ENCODE measurements at regions not wholly inside any gene's neighbourhood (a gene's known extent, or its start where the extent isn't known, plus 50 kb on each side); places are given as distances from the start of the nearest gene placed in this dataset.

GRCh38 chr5:97854871-97855762 lies 672.1 kb upstream of the RIOK2 start:
- DNase-seq: peak; percentile 68

GRCh38 chr5:97874491-97874890 lies 691.4 kb upstream of the RIOK2 start:
- no peak for DNase-seq

GRCh38 chr5:97876272-97876671 lies 693.2 kb upstream of the RIOK2 start:
- DNase-seq: no peak

GRCh38 chr5:97877588-97877987 lies 694.5 kb upstream of the RIOK2 start:
- DNase-seq: no peak

DNA sequence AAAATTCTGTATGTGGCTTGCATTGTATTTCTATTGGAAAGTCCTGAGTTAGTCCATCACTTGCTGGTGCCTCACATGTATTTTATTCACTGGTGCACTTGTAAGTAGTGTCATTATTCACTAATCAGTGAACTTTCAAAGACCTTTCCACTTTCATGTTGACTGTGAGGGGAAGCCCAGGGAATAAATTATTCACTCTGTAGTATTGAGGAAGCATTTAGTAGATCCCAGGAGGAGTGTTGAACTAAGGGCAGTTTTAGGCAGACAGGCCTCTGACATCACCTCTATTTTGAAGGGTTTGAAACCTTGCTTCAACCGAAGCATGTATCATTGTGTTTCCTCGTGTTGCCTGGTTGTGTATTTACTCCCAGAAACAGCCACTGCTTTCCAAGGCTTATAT lies 705.4 kb upstream of the RIOK2 start:
- no peak for DNase-seq

GRCh38 chr5:97891971-97892370 lies 708.9 kb upstream of the RIOK2 start:
- DNase-seq: no peak

- no peak for DNase-seq
Observed at GRCh38 chr5:97903742-97904141, 720.7 kb upstream of the RIOK2 start.

- DNase-seq: no peak
Observed at GRCh38 chr5:97906135-97906534, 723.1 kb upstream of the RIOK2 start.

GRCh38 chr5:97907646-97908400 lies 724.8 kb upstream of the RIOK2 start:
- no peak for DNase-seq

GRCh38 chr5:97909541-97909940 lies 726.5 kb upstream of the RIOK2 start:
- DNase-seq: no peak

DNA sequence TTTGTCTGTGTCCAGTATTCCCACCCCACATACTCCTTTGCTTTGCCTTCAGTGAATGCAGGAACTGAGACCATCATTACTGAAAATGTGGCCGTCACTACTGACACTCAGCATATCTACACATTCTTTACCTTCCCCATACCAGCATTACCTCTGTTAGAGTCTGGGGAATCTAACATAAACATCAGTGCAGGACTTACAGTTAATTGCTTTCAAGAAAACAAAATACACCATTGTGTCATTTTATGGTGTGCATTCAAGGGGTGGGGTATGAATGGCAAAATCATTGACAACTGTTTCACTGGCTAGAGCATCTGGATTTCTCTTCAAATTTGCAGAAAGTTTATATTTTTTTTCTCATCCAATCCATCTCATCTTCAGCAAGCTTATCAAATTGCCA lies 731.4 kb upstream of the RIOK2 start:
- DNase-seq: no peak

GRCh38 chr5:97915106-97915505 lies 732.1 kb upstream of the RIOK2 start:
- DNase-seq: no peak

GRCh38 chr5:97918057-97918456 lies 735.0 kb upstream of the RIOK2 start:
- DNase-seq: no peak

- no peak for DNase-seq
Observed at GRCh38 chr5:97918620-97919019, 735.6 kb upstream of the RIOK2 start.

GRCh38 chr5:97919719-97920118 lies 736.7 kb upstream of the RIOK2 start:
- no peak for DNase-seq

DNA sequence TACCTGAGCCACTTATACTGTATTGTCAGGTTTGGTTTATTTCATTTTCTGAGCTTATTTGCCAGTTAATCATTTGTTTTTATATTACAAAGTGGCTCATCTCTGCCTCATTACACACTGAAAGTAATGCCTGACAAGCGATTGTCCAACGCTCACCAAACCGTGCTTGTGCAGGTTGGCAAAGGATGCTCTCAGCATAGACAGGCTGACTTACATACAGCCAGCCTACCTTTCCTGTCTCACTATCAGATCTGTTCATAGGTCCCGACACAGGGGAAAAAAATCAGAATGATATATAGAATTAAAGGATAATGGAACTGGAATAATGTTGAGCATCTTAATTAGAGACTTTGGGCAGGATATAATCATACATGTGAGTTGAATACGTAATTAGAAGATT lies 739.7 kb upstream of the RIOK2 start:
- DNase-seq: no peak

- DNase-seq: no peak
Observed at GRCh38 chr5:97923496-97923895, 740.4 kb upstream of the RIOK2 start.

DNA sequence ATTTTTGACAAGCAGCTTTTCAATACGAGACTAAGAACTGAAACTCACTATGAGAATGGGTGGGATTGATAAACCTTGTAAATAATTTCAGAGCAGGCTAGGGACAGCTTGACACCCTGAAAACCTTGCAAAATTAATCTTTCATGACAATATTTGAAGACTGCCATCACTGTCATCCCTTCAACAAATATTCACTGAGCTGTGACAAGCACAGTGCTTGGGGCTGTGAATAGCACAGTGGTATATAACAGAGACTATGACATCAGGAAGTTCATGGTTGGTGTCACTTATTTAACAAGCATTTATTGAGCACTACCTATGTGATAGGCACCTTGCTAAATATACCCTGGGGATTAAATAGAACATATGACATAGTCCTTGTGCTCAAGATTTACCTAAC lies 741.0 kb upstream of the RIOK2 start:
- no peak for DNase-seq

DNA sequence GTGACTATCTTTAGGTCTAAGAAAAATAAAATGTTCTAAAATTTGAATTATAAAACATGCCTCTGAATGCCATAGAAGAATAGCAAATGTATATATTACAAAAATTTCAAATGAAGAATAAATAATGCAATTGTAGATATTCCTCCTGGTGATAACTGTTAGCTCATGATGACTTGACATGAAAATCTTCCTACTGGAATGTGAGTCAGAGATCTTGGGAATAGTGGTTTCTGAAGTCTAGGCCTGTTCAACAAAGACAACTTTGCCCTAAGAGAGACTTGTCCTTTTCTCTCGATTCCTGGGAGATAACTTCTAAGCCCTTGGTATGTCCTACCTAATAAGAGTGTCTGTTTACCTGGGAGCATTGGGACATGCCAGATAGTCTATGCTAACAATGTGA lies 746.3 kb upstream of the RIOK2 start:
- DNase-seq: peak; percentile 20

GRCh38 chr5:97931829-97932228 lies 748.8 kb upstream of the RIOK2 start:
- DNase-seq: no peak

GRCh38 chr5:97936231-97936630 lies 753.2 kb upstream of the RIOK2 start:
- DNase-seq: no peak

- DNase-seq: no peak
Observed at GRCh38 chr5:97937846-97938245, 754.8 kb upstream of the RIOK2 start.

- no peak for DNase-seq
Observed at GRCh38 chr5:97943036-97943435, 760.0 kb upstream of the RIOK2 start.

GRCh38 chr5:97951139-97951538 lies 768.1 kb upstream of the RIOK2 start:
- no peak for DNase-seq

Data from NCI-H226 (cell line).